ENCODE measurements at regions not wholly inside any gene's neighbourhood (a gene's known extent, or its start where the extent isn't known, plus 50 kb on each side); places are given as distances from the start of the nearest gene placed in this dataset.
A peak's percentile ranks its signal among the peaks of the same experiment; 100 is the strongest.

GRCh38 chr1:221164951-221165838, 286.0 kb downstream of the HLX start:
- no peak for DNase-seq

- DNase-seq = no peak
Observed at GRCh38 chr1:221165839-221166500, 286.7 kb downstream of the HLX start.

GRCh38 chr1:221166559-221167318, 287.5 kb downstream of the HLX start:
- DNase-seq = no peak

- DNase-seq = no peak
Observed at GRCh38 chr1:221169447-221169889, 290.2 kb downstream of the HLX start.

GRCh38 chr1:221170171-221170570, 290.9 kb downstream of the HLX start:
- no peak for DNase-seq

GRCh38 chr1:221171768-221172167, 292.5 kb downstream of the HLX start:
- no peak for DNase-seq

- no peak for DNase-seq
Observed at GRCh38 chr1:221172841-221173240, 293.6 kb downstream of the HLX start.

GRCh38 chr1:221174330-221174993, 295.2 kb downstream of the HLX start:
- no peak for DNase-seq

GRCh38 chr1:221175249-221175648, 296.0 kb downstream of the HLX start:
- DNase-seq = no peak

- DNase-seq = no peak
Observed at GRCh38 chr1:221180704-221181368, 301.6 kb downstream of the HLX start.

- DNase-seq = no peak
Observed at GRCh38 chr1:221182791-221183533, 303.7 kb downstream of the HLX start.

GRCh38 chr1:221184131-221184794, 305.0 kb downstream of the HLX start:
- DNase-seq = no peak

GRCh38 chr1:221187174-221187573, 307.9 kb downstream of the HLX start:
- DNase-seq = no peak

- DNase-seq = no peak
Observed at GRCh38 chr1:221188458-221188857, 309.2 kb downstream of the HLX start.

- DNase-seq = no peak
Observed at GRCh38 chr1:221190249-221190648, 311.0 kb downstream of the HLX start.

GRCh38 chr1:221192055-221192454, 312.8 kb downstream of the HLX start:
- DNase-seq = no peak

GRCh38 chr1:221200464-221200863, 321.2 kb downstream of the HLX start:
- no peak for DNase-seq

- DNase-seq = no peak
Observed at GRCh38 chr1:221201773-221202172, 322.5 kb downstream of the HLX start.

- DNase-seq = peak; percentile 54
Observed at GRCh38 chr1:221203224-221204054, 324.2 kb downstream of the HLX start.
